NT2/D1 (cell line): ENCODE measurements at regions not wholly inside any gene's neighbourhood (a gene's known extent, or its start where the extent isn't known, plus 50 kb on each side); places are given as distances from the start of the nearest gene placed in this dataset.

Experiments
- YY1 ChIP-seq: IDR thresholded peaks from 2 replicates; pipeline ENCODE4 v1.6.1; 2011; ENCODE audit not compliant: insufficient read length, insufficient read depth
- ZNF274 ChIP-seq: IDR thresholded peaks from 2 replicates; pipeline ENCODE4 v1.6.1; 2011; ENCODE audit warnings: mild to moderate bottlenecking, low read depth, low read length

DNA sequence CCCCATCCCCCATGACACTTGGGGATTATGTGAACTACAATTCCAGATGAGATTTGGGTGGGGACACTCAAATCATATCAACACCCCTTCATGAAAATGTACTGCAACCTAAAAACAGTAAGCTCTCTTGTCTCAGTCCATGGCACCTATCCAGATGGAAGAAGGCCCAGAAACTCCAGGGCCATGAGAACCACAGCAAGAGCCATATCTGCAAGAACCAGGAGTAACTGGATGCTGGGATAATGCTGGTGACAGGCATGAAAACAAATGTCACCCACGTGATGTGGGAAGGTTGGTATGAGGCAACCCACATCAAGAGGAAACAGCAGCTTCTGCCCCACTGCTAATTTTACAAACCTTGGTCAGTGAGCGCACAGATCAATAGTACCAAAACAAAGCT, 400.1 kb upstream of the ERCC4 start:
- TF ChIP-seq YY1 (no peak), ZNF274 (no peak)
